IMR-90 (cell line): ENCODE measurements at regions not wholly inside any gene's neighbourhood (a gene's known extent, or its start where the extent isn't known, plus 50 kb on each side); places are given as distances from the start of the nearest gene placed in this dataset.

ENCODE experiments used
- ATAC-seq: fragments of 200-7000 bp; cut with Tn5 transposase; 2 replicates; pipeline ENCODE4 v1.9.1; 2020; ENCODE audit warnings: low read depth, mild to moderate bottlenecking, moderate library complexity
- BruUV-seq: library from RNA; stranded (reverse); fragments of 400-500 nt; replicated peaks from 2 replicates; lab custom pipeline; 2021; lab: Mats Ljungman, UMichigan
- CTCF ChIA-PET: fragments of 300-600 bp; formaldehyde crosslinking; extraction: SDS; loops from one replicate; lab custom pipeline; 2021; ENCODE audit warnings: antibody characterized with exemption; lab: Yijun Ruan, JAX
- POLR2A ChIA-PET: fragments of 300-600 bp; sonication (Branson Sonifier 250); formaldehyde crosslinking; loops from one replicate; lab custom pipeline; 2022; ENCODE audit warnings: antibody characterized with exemption; ENCODE audit not compliant: unreplicated experiment; lab: Charles Lee
- DNase-seq: peaks from one replicate; pipeline ENCODE4 v3.0.0; 2013
- H2AFZ ChIP-seq: replicated peaks from 2 replicates; pipeline ENCODE3; 2013; ENCODE audit warnings: low read length, mild to moderate bottlenecking; ENCODE audit not compliant: poor library complexity
- H2AK5ac ChIP-seq: 2 replicates; pipeline ENCODE4 v1.6.1; 2013; ENCODE audit warnings: low read depth, low read length, inconsistent platforms
- H2AK9ac ChIP-seq: replicated peaks from 2 replicates; pipeline ENCODE3; 2013; ENCODE audit warnings: mild to moderate bottlenecking, low read depth, low read length, moderate library complexity; ENCODE audit not compliant: poor library complexity
- H2BK120ac ChIP-seq: 2 replicates; pipeline ENCODE4 v1.6.1; 2013; ENCODE audit warnings: low read depth, low read length, inconsistent platforms
- H2BK15ac ChIP-seq: 3 replicates; pipeline ENCODE4 v1.6.1; 2013; ENCODE audit warnings: low read depth, low read length, inconsistent platforms
- H2BK20ac ChIP-seq: 2 replicates; pipeline ENCODE4 v1.6.1; 2013; ENCODE audit warnings: low read depth, mild to moderate bottlenecking, inconsistent platforms, low read length, moderate library complexity
- H2BK5ac ChIP-seq: 2 replicates; pipeline ENCODE4 v1.6.1; 2013; ENCODE audit warnings: mild to moderate bottlenecking, low read depth, low read length, inconsistent platforms; ENCODE audit not compliant: poor library complexity, severe bottlenecking
- H3K14ac ChIP-seq: replicated peaks from 2 replicates; pipeline ENCODE4 v1.6.1; 2013; ENCODE audit warnings: low read depth, low read length, inconsistent platforms
- H3K18ac ChIP-seq: 2 replicates; pipeline ENCODE4 v1.6.1; 2013; ENCODE audit warnings: low read depth, low read length, control low read depth
- H3K23ac ChIP-seq: 2 replicates; pipeline ENCODE4 v1.6.1; 2013; ENCODE audit warnings: low read depth, low read length, inconsistent platforms
- H3K27ac ChIP-seq: 2 replicates; pipeline ENCODE4 v1.5.1; 2013; ENCODE audit warnings: mild to moderate bottlenecking, control low read depth, low read length; ENCODE audit not compliant: insufficient read depth
- H3K27me3 ChIP-seq: 2 replicates; pipeline ENCODE4 v1.6.1; 2013; ENCODE audit warnings: low read length; ENCODE audit not compliant: control insufficient read depth, insufficient read depth
- H3K36me3 ChIP-seq: 2 replicates; pipeline ENCODE4 v1.6.1; 2013; ENCODE audit warnings: low read length, mixed read lengths; ENCODE audit not compliant: control insufficient read depth, insufficient read depth
- H3K4ac ChIP-seq: 2 replicates; pipeline ENCODE4 v1.6.1; 2013; ENCODE audit warnings: low read depth, low read length, inconsistent platforms
- H3K4me1 ChIP-seq: 2 replicates; pipeline ENCODE4 v1.6.1; 2013; ENCODE audit warnings: low read length, mixed read lengths; ENCODE audit not compliant: control insufficient read depth, insufficient read depth
- H3K4me2 ChIP-seq: 2 replicates; pipeline ENCODE4 v1.6.1; 2013; ENCODE audit warnings: low read depth, mild to moderate bottlenecking, control low read depth, low read length, moderate library complexity
- H3K4me3 ChIP-seq: 2 replicates; pipeline ENCODE4 v1.5.1; 2013; ENCODE audit warnings: low read depth, mild to moderate bottlenecking, control low read depth, low read length, moderate library complexity; ENCODE audit not compliant: insufficient read depth
- H3K56ac ChIP-seq: 2 replicates; pipeline ENCODE4 v1.6.1; 2013; ENCODE audit warnings: low read length, inconsistent platforms; ENCODE audit not compliant: insufficient read depth; ENCODE audit errors: extremely low read depth
- H3K79me1 ChIP-seq, 2 experiments: 2 replicates each; pipeline ENCODE4 v1.6.1; 2013; ENCODE audit warnings: low read length in 2 of 2, inconsistent platforms in 1 of 2, low read depth in 1 of 2
- H3K9ac ChIP-seq: 2 replicates; pipeline ENCODE4 v1.6.1; 2013; ENCODE audit warnings: low read depth, low read length, control low read depth
- H3K9me1 ChIP-seq: 2 replicates; pipeline ENCODE4 v1.6.1; 2013; ENCODE audit warnings: low read length, inconsistent platforms; ENCODE audit not compliant: insufficient read depth
- H3K9me3 ChIP-seq: 2 replicates; pipeline ENCODE4 v1.6.1; 2013; ENCODE audit warnings: low read length; ENCODE audit not compliant: control insufficient read depth, insufficient read depth
- H4K20me1 ChIP-seq: 2 replicates; pipeline ENCODE4 v1.6.1; 2013; ENCODE audit warnings: low read length, inconsistent platforms; ENCODE audit not compliant: insufficient read depth
- H4K5ac ChIP-seq: 2 replicates; pipeline ENCODE4 v1.6.1; 2013; ENCODE audit warnings: mild to moderate bottlenecking, low read depth, low read length, control low read depth
- H4K8ac ChIP-seq, 2 experiments: 2 replicates each; pipeline ENCODE4 v1.6.1; 2013; ENCODE audit warnings: low read depth in 2 of 2, low read length in 2 of 2, control low read depth in 1 of 2, inconsistent platforms in 1 of 2
- H4K91ac ChIP-seq: 2 replicates; pipeline ENCODE4 v1.6.1; 2013; ENCODE audit warnings: low read depth, low read length, inconsistent platforms; ENCODE audit not compliant: insufficient read depth
- CHD1 ChIP-seq: IDR thresholded peaks from 2 replicates; pipeline ENCODE4 v1.6.1; 2012; ENCODE audit warnings: low read depth, low read length, improper control_type of control experiment
- WGBS, 2 experiments: methylation state at CpG; one replicate each; pipeline versions ENCODE4 v1.1.5 to v1.1.7; 2013; ENCODE audit warnings: missing lambda C conversion rate in 2 of 2; ENCODE audit not compliant: insufficient read length in 1 of 2; ENCODE audit errors: extremely low coverage in 2 of 2; 5-methylcytosine and 5-hydroxymethylcytosine counted together
- dilution Hi-C: fragments of 300-500 bp; cut with HindIII; formaldehyde crosslinking; loops from one replicate; pipeline ENCODE4 v1.14.3; 2018; ENCODE audit warnings: low sequenced_read_pairs; ENCODE audit not compliant: unreplicated experiment
- in situ Hi-C: fragments of 300-500 bp; cut with MboI; formaldehyde crosslinking; loops from 3 replicates; pipeline ENCODE4 v1.14.3; 2019; ENCODE audit warnings: low sequenced_read_pairs, inconsistent platforms, mixed read lengths
- intact Hi-C: fragments of 100-400 bp; cut with micrococcal nuclease; formaldehyde crosslinking; loops from 2 replicates; pipeline ENCODE4 v1.10.0; 2022

DNA sequence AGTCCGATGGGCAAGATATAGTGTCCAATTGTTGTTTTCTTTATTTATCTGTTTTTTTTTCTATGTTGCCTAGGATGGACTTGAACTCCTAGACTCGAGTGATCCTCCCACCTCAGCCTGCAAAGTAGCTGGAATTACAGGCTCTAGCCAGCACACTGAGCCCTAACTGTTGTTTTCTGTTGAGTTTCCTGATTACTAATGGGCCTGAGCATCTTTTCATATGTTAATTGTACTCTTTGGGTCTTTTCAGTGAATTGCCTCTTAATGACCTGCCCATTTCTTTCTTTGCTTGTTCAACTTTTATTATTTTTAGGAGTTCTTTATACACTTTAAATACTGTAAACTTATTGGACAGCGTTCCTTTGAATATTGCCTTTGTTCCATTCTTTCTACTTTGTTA lies 213.0 kb downstream of the HS3ST3B1 start:
- Histone ChIP-seq H2BK20ac (no peak overlapping the region), H2AK9ac (no peak overlapping the region), H4K5ac (no peak overlapping the region), H2BK120ac (no peak overlapping the region), H3K9ac (no peak overlapping the region), H3K27ac (no peak overlapping the region), H3K56ac (no peak overlapping the region), H2BK15ac (no peak overlapping the region), H4K91ac (no peak overlapping the region), H3K36me3 (no peaks in the 10 kb centered on the region), H3K9me1 (no peaks in the 10 kb centered on the region), H2AFZ (no peak overlapping the region), H3K4me3 (no peak overlapping the region), H3K4me2 (no peak overlapping the region), H4K20me1 (no peaks in the 10 kb centered on the region), H2BK5ac (no peak overlapping the region), H3K4me1 (no peaks in the 10 kb centered on the region), H2AK5ac (no peak overlapping the region), H3K23ac (no peak overlapping the region), H3K4ac (no peak overlapping the region), H3K14ac (no peak overlapping the region), H3K18ac (no peak overlapping the region), H3K79me1 (no peaks in the 10 kb centered on the region), H4K8ac (no peak overlapping the region), H3K9me3 (no peaks in the 10 kb centered on the region), H3K27me3 (no peaks in the 10 kb centered on the region; the same call in 1 of the 2 replicates)
- ChIA-PET CTCF (no interaction called here), POLR2A (no interaction called here)
- dilution Hi-C loops (no loop called here), in situ Hi-C loops (no loop called here), intact Hi-C loops (no loop called here)
- no TSS peak for BruUV-seq
- WGBS, 2 experiments, result no CpG with 5 or more reads among the region's 3 CpGs
- ATAC-seq, result no peak
- TF ChIP-seq CHD1, result no peak
- no peak for DNase-seq
